ENCODE measurements at regions not wholly inside any gene's neighbourhood (a gene's known extent, or its start where the extent isn't known, plus 50 kb on each side); places are given as distances from the start of the nearest gene placed in this dataset.
"Not testable (repeated sequence)": the region's sequence is repeated elsewhere in the genome, so short reads cannot be mapped to it uniquely, and the experiment has no call there.

- not testable (repeated sequence) for TF ChIP-seq CTCF (conservative IDR thresholded peaks at IDR 0.05; ENCODE audit: low read length); EZH2phosphoT487 (IDR thresholded peaks at IDR 0.05; ENCODE audit: borderline replicate concordance, low read depth, low read length)
These were observed 108.0 kb upstream of the RANBP3L start for GRCh38 chr5:36409711-36410110.
